H1 (cell line): ENCODE measurements at regions not wholly inside any gene's neighbourhood (a gene's known extent, or its start where the extent isn't known, plus 50 kb on each side); places are given as distances from the start of the nearest gene placed in this dataset.

Experiments used
- CTCF ChIP-seq, 3 experiments: IDR thresholded peaks; 1 replicate in 2 of 3; 2 replicates in 1 of 3; pipeline versions ENCODE4 v1.5.1 to v1.6.1; 2011; ENCODE audit warnings: low read length in 3 of 3, mild to moderate bottlenecking in 3 of 3, inconsistent platforms in 2 of 3, low read depth in 1 of 3, moderate library complexity in 1 of 3; ENCODE audit not compliant: insufficient read depth in 1 of 3; ENCODE audit errors: control extremely low read depth in 1 of 3
- KDM4A ChIP-seq: IDR thresholded peaks from one replicate; pipeline ENCODE4 v1.7.1; 2012; ENCODE audit warnings: low read depth, mild to moderate bottlenecking, moderate library complexity, low read length, inconsistent platforms; ENCODE audit not compliant: severe bottlenecking
- POLR2A ChIP-seq, 2 experiments: IDR thresholded peaks; 1 replicate in 1 of 2; 2 replicates in 1 of 2; pipeline ENCODE4 v1.6.1; 2011; ENCODE audit warnings: low read depth in 2 of 2, low read length in 2 of 2, mild to moderate bottlenecking in 2 of 2; ENCODE audit errors: control extremely low read depth in 1 of 2
- TAF1 ChIP-seq: IDR thresholded peaks from 2 replicates; pipeline ENCODE4 v1.6.1; 2011; ENCODE audit warnings: mild to moderate bottlenecking, low read depth, low read length

- TF ChIP-seq TAF1 (no peak), POLR2A (IDR thresholded peaks at IDR 0.05; ENCODE audit: control extremely low read depth in 1 of 2, low read depth in 2 of 2, low read length in 2 of 2) (no peak), CTCF (IDR thresholded peaks at IDR 0.05; ENCODE audit: control extremely low read depth in 1 of 3, insufficient read depth in 1 of 3, low read depth in 1 of 3, low read length in 3 of 3) (no peak), KDM4A (no peak)
Measured at GRCh38 chr17:5763595-5764306, 179.4 kb upstream of the NLRP1 start.
